Neural cell (in vitro differentiated cells): ENCODE measurements at regions not wholly inside any gene's neighbourhood (a gene's known extent, or its start where the extent isn't known, plus 50 kb on each side); places are given as distances from the start of the nearest gene placed in this dataset.

ENCODE experiments used
- H2AFZ ChIP-seq: fragments of 200-600, 300-800 bp; sonication (generic), shearing (Covaris generic); 2 replicates; pipeline ENCODE4 v1.6.0; 2014; ENCODE audit warnings: low read depth, mild to moderate bottlenecking, antibody characterized with exemption, low read length, moderate library complexity
- H3F3A ChIP-seq: fragments of 200-600 bp; shearing (Covaris generic); 2 replicates; pipeline ENCODE4 v1.6.1; 2016; ENCODE audit warnings: mild to moderate bottlenecking, moderate library complexity, mixed read lengths, antibody characterized with exemption, low read length; ENCODE audit not compliant: insufficient read depth, poor library complexity, severe bottlenecking
- H3K27ac ChIP-seq: fragments of 200-600, 300-800 bp; sonication (generic), shearing (Covaris generic); 2 replicates; pipeline ENCODE4 v1.5.1; 2014; ENCODE audit warnings: mild to moderate bottlenecking, low read length, moderate library complexity
- H3K27me3 ChIP-seq: fragments of 300-800, 200-600 bp; sonication (generic), shearing (Covaris generic); 2 replicates; pipeline ENCODE4 v1.6.0; 2014; ENCODE audit warnings: mild to moderate bottlenecking, low read depth, low read length, moderate library complexity; ENCODE audit not compliant: insufficient read depth
- H3K36me3 ChIP-seq: fragments of 300-800, 200-600 bp; sonication (generic), shearing (Covaris generic); 2 replicates; pipeline ENCODE4 v1.5.1; 2014; ENCODE audit warnings: mild to moderate bottlenecking, antibody characterized with exemption, low read length, moderate library complexity; ENCODE audit not compliant: insufficient read depth
- H3K4me2 ChIP-seq: fragments of 300-800, 200-600 bp; sonication (generic), shearing (Covaris generic); 2 replicates; pipeline ENCODE4 v1.6.0; 2014; ENCODE audit warnings: mild to moderate bottlenecking, low read length
- H3K4me3 ChIP-seq: fragments of 300-800, 200-600 bp; sonication (generic), shearing (Covaris generic); 2 replicates; pipeline ENCODE4 v1.5.1; 2014; ENCODE audit warnings: mild to moderate bottlenecking, low read length, moderate library complexity
- H3K79me2 ChIP-seq: fragments of 200-600 bp; shearing (Covaris generic); replicated peaks from 2 replicates; pipeline ENCODE4 v1.6.0; 2014; ENCODE audit warnings: mild to moderate bottlenecking, low read length, moderate library complexity; ENCODE audit not compliant: insufficient read depth
- H3K9ac ChIP-seq: fragments of 300-800, 200-600 bp; sonication (generic), shearing (Covaris generic); 2 replicates; pipeline ENCODE4 v1.6.1; 2016; ENCODE audit warnings: mild to moderate bottlenecking, low read length, mixed read lengths
- H3K9me2 ChIP-seq: fragments of 200-600 bp; shearing (Covaris generic); 2 replicates; pipeline ENCODE4 v1.6.1; 2016; ENCODE audit warnings: mild to moderate bottlenecking, low read length, mixed read lengths; ENCODE audit not compliant: insufficient read depth
- H3K9me3 ChIP-seq: fragments of 200-600, 300-800 bp; sonication (generic), shearing (Covaris generic); 2 replicates; pipeline ENCODE4 v1.6.1; 2016; ENCODE audit warnings: mild to moderate bottlenecking, mixed run types, low read length, moderate library complexity, mixed read lengths
- H4K20me1 ChIP-seq: fragments of 200-600 bp; shearing (Covaris generic); 2 replicates; pipeline ENCODE4 v1.6.1; 2016; ENCODE audit warnings: mild to moderate bottlenecking, mixed run types; ENCODE audit not compliant: insufficient read depth
- CTCF ChIP-seq: fragments of 450-650 bp; IDR thresholded peaks from 2 replicates; pipeline ENCODE4 v1.5.1; 2014; ENCODE audit warnings: antibody characterized with exemption, mild to moderate bottlenecking, moderate library complexity; ENCODE audit not compliant: poor library complexity, severe bottlenecking
- EP300 ChIP-seq: fragments of 450-650 bp; conservative IDR thresholded peaks from 2 replicates; pipeline ENCODE4 v1.6.1; 2014; ENCODE audit warnings: antibody characterized with exemption, mild to moderate bottlenecking, moderate library complexity; ENCODE audit not compliant: poor library complexity, severe bottlenecking
- EZH2 ChIP-seq: fragments of 200-600, 300-800 bp; shearing (Covaris generic), sonication (generic); IDR thresholded peaks from 2 replicates; pipeline ENCODE4 v1.6.1; 2014; ENCODE audit warnings: antibody characterized with exemption, low read length, borderline replicate concordance, mild to moderate bottlenecking; ENCODE audit not compliant: insufficient read depth, poor library complexity, severe bottlenecking
- MXI1 ChIP-seq: fragments of 450-650 bp; conservative IDR thresholded peaks from 2 replicates; pipeline ENCODE4 v1.6.1; 2014; ENCODE audit warnings: antibody characterized with exemption, mild to moderate bottlenecking; ENCODE audit not compliant: poor library complexity, severe bottlenecking
- POLR2AphosphoS5 ChIP-seq: IDR thresholded peaks from 2 replicates; pipeline ENCODE4 v1.6.1; 2012
- RAD21 ChIP-seq: fragments of 450-650 bp; conservative IDR thresholded peaks from 2 replicates; pipeline ENCODE4 v1.6.1; 2014; ENCODE audit warnings: antibody characterized with exemption, mild to moderate bottlenecking, moderate library complexity
- REST ChIP-seq: IDR thresholded peaks from 2 replicates; pipeline ENCODE4 v1.6.1; 2012; ENCODE audit warnings: borderline replicate concordance
- SMC3 ChIP-seq: fragments of 450-650 bp; conservative IDR thresholded peaks from 2 replicates; pipeline ENCODE4 v1.6.1; 2014; ENCODE audit warnings: antibody characterized with exemption, mild to moderate bottlenecking, moderate library complexity; ENCODE audit not compliant: poor library complexity
- TAF1 ChIP-seq: IDR thresholded peaks from 2 replicates; pipeline ENCODE4 v1.6.1; 2012; ENCODE audit warnings: low read depth

GRCh38 chr4:175281894-175282293, 363.7 kb downstream of the ADAM29 start:
- no peaks in the 10 kb centered on the region for H3K27me3 ChIP-seq
- H3K36me3 ChIP-seq, result no peaks in the 10 kb centered on the region
- no peaks in the 10 kb centered on the region for H3K79me2 ChIP-seq
- H3K4me2 ChIP-seq, result no peak overlapping the region
- H2AFZ ChIP-seq, result no peak overlapping the region
- TF ChIP-seq SMC3, result no peak
- no peak for TF ChIP-seq POLR2AphosphoS5
- no peak for TF ChIP-seq EP300
- TF ChIP-seq CTCF, result no peak
- TF ChIP-seq EZH2, result no peak
- no peak for TF ChIP-seq REST
- TF ChIP-seq TAF1, result no peak
- TF ChIP-seq RAD21, result no peak
- TF ChIP-seq MXI1, result no peak
- H3K27ac ChIP-seq, result no peak overlapping the region
- H3K9ac ChIP-seq, result no peak overlapping the region
- no peaks in the 10 kb centered on the region for H3K9me3 ChIP-seq
- no peak overlapping the region for H3K4me3 ChIP-seq
- H3K9me2 ChIP-seq, result no peaks in the 10 kb centered on the region
- H4K20me1 ChIP-seq, result no peaks in the 10 kb centered on the region
- H3F3A ChIP-seq, result no peaks in the 10 kb centered on the region

GRCh38 chr4:175282407-175282806, 364.2 kb downstream of the ADAM29 start:
- no peak for TF ChIP-seq EP300
- Histone ChIP-seq H3K9me3 (no peaks in the 10 kb centered on the region), H2AFZ (no peak overlapping the region), H3K27ac (no peak overlapping the region), H3K36me3 (no peaks in the 10 kb centered on the region), H3K9ac (no peak overlapping the region), H3K9me2 (no peaks in the 10 kb centered on the region), H3K27me3 (no peaks in the 10 kb centered on the region), H3F3A (no peaks in the 10 kb centered on the region), H3K79me2 (no peaks in the 10 kb centered on the region), H3K4me2 (no peak overlapping the region), H4K20me1 (no peaks in the 10 kb centered on the region), H3K4me3 (no peak overlapping the region)

GRCh38 chr4:175290401-175290800, 372.2 kb downstream of the ADAM29 start:
- Histone ChIP-seq H3F3A (no peaks in the 10 kb centered on the region), H3K36me3 (no peaks in the 10 kb centered on the region), H3K27ac (no peak overlapping the region), H2AFZ (no peak overlapping the region), H3K79me2 (no peaks in the 10 kb centered on the region), H4K20me1 (no peaks in the 10 kb centered on the region), H3K4me2 (no peak overlapping the region), H3K4me3 (no peak overlapping the region), H3K9me2 (no peaks in the 10 kb centered on the region), H3K9ac (no peak overlapping the region), H3K9me3 (no peaks in the 10 kb centered on the region), H3K27me3 (no peaks in the 10 kb centered on the region)
- TF ChIP-seq POLR2AphosphoS5, result no peak
- no peak for TF ChIP-seq CTCF
- no peak for TF ChIP-seq EZH2
- TF ChIP-seq REST, result no peak
- TF ChIP-seq EP300, result no peak
- no peak for TF ChIP-seq TAF1
- no peak for TF ChIP-seq SMC3
- no peak for TF ChIP-seq RAD21
- TF ChIP-seq MXI1, result no peak
